Suprapubic skin (tissue), 3 donors: ENCODE measurements at regions not wholly inside any gene's neighbourhood (a gene's known extent, or its start where the extent isn't known, plus 50 kb on each side); places are given as distances from the start of the nearest gene placed in this dataset.

ENCODE experiments used
- CTCF ChIP-seq, 2 donors: fragments of 200-600 bp in 1 of 2; fragments of 450-650 bp in 1 of 2; sonication (generic) in 1 of 2; IDR thresholded peaks; one replicate each; pipeline ENCODE4 v1.5.1; 2016 to 2019; ENCODE audit warnings: antibody characterized with exemption in 2 of 2, mild to moderate bottlenecking in 1 of 2, moderate library complexity in 1 of 2
- POLR2A ChIP-seq, 2 donors: fragments of 450-650 bp; IDR thresholded peaks; one replicate each; pipeline ENCODE4 v1.6.1; 2017; ENCODE audit warnings: antibody characterized with exemption in 2 of 2, mild to moderate bottlenecking in 2 of 2, moderate library complexity in 2 of 2

- TF ChIP-seq CTCF (IDR thresholded peaks at IDR 0.05) = no peak
- no peak for TF ChIP-seq POLR2A (IDR thresholded peaks at IDR 0.05)
Measured at GRCh38 chr4:67291644-67292043, 253.7 kb downstream of the CENPC start.
